WTC11 (cell line): ENCODE measurements at regions not wholly inside any gene's neighbourhood (a gene's known extent, or its start where the extent isn't known, plus 50 kb on each side); places are given as distances from the start of the nearest gene placed in this dataset.

ENCODE experiments used
- ATAC-seq: fragments of 200-7000 bp; cut with Tn5 transposase; 2 replicates; pipeline ENCODE4 v1.10.0; 2021; ENCODE audit warnings: mild to moderate bottlenecking, moderate library complexity
- CTCF ChIA-PET: fragments of 300-600 bp; sonication (Branson Sonifier 250); formaldehyde crosslinking; loops from one replicate; lab custom pipeline; 2021; ENCODE audit warnings: antibody characterized with exemption; lab: Charles Lee
- POLR2A ChIA-PET: fragments of 350-600 bp; sonication (Branson Sonifier 250); formaldehyde crosslinking; loops from one replicate; lab custom pipeline; 2021; ENCODE audit warnings: antibody characterized with exemption; lab: Charles Lee
- DNase-seq: peaks from one replicate; pipeline ENCODE4 v3.0.0; 2021; ENCODE audit warnings: low spot score
- H3K27ac Mint-ChIP-seq: 2 replicates; pipeline ENCODE4 v1.8.0; 2021; ENCODE audit warnings: mixed read lengths
- H3K27me3 Mint-ChIP-seq: 2 replicates; pipeline ENCODE4 v1.8.0; 2021; ENCODE audit warnings: low read depth, mild to moderate bottlenecking, moderate library complexity, mixed read lengths
- H3K36me3 Mint-ChIP-seq: 2 replicates; pipeline ENCODE4 v1.8.0; 2021; ENCODE audit warnings: mixed read lengths
- H3K4me1 Mint-ChIP-seq: 2 replicates; pipeline ENCODE4 v1.8.0; 2022; ENCODE audit warnings: mixed read lengths
- H3K4me3 Mint-ChIP-seq: 2 replicates; pipeline ENCODE4 v1.8.0; 2021; ENCODE audit warnings: mild to moderate bottlenecking, moderate library complexity, mixed read lengths
- H3K9me3 Mint-ChIP-seq: 2 replicates; pipeline ENCODE4 v1.8.0; 2021; ENCODE audit warnings: mixed read lengths
- ATF1 ChIP-seq: sonication (generic); formaldehyde crosslinking; IDR thresholded peaks from 2 replicates; pipeline ENCODE4 v1.8.1; 2023; ENCODE audit warnings: mild to moderate bottlenecking, moderate library complexity, missing genetic modification reagents
- ELF4 ChIP-seq: sonication (generic); formaldehyde crosslinking; IDR thresholded peaks from 2 replicates; pipeline ENCODE4 v1.8.1; 2022; ENCODE audit warnings: low read depth, mild to moderate bottlenecking, moderate library complexity, missing genetic modification reagents
- ESRRA ChIP-seq: sonication (generic); formaldehyde crosslinking; IDR thresholded peaks from 2 replicates; pipeline ENCODE4 v1.8.1; 2022; ENCODE audit warnings: mild to moderate bottlenecking, missing genetic modification reagents, borderline replicate concordance
- GABPB1 ChIP-seq: sonication (generic); formaldehyde crosslinking; IDR thresholded peaks from 2 replicates; pipeline ENCODE4 v1.8.1; 2023; ENCODE audit warnings: mild to moderate bottlenecking, missing genetic modification reagents
- HMGA2 ChIP-seq: fragments of 250-450 bp; sonication (Bioruptor Pico); IDR thresholded peaks from 2 replicates; pipeline ENCODE4 v1.4.0; 2021; ENCODE audit warnings: mild to moderate bottlenecking, moderate library complexity
- IRF2 ChIP-seq: sonication (generic); formaldehyde crosslinking; IDR thresholded peaks from 2 replicates; pipeline ENCODE4 v1.8.0; 2022; ENCODE audit warnings: low read depth, missing genetic modification reagents, borderline replicate concordance
- JUN ChIP-seq: sonication (generic); formaldehyde crosslinking; IDR thresholded peaks from 2 replicates; pipeline ENCODE4 v1.8.0; 2023; ENCODE audit warnings: mild to moderate bottlenecking, missing genetic modification reagents
- KAT7 ChIP-seq: sonication (generic); formaldehyde crosslinking; IDR thresholded peaks from 2 replicates; pipeline ENCODE4 v1.8.1; 2023; ENCODE audit warnings: missing genetic modification reagents, mild to moderate bottlenecking, borderline replicate concordance
- NFE2L1 ChIP-seq: sonication (generic); formaldehyde crosslinking; IDR thresholded peaks from 2 replicates; pipeline ENCODE4 v1.8.1; 2023; ENCODE audit warnings: missing genetic modification reagents
- NR3C1 ChIP-seq: sonication (generic); formaldehyde crosslinking; conservative IDR thresholded peaks from 2 replicates; pipeline ENCODE4 v1.8.1; 2023; ENCODE audit warnings: low read depth, mild to moderate bottlenecking, missing genetic modification reagents
- OVOL2 ChIP-seq: fragments of 250-450 bp; sonication (Bioruptor Pico); IDR thresholded peaks from 2 replicates; pipeline ENCODE4 v1.9.0; 2021; ENCODE audit warnings: mild to moderate bottlenecking, borderline replicate concordance
- RORB ChIP-seq: fragments of 250-450 bp; sonication (Bioruptor Pico); IDR thresholded peaks from 2 replicates; pipeline ENCODE4 v1.9.0; 2021; ENCODE audit warnings: mild to moderate bottlenecking
- SMAD4 ChIP-seq: sonication (generic); formaldehyde crosslinking; IDR thresholded peaks from 2 replicates; pipeline ENCODE4 v1.8.0; 2022; ENCODE audit warnings: mild to moderate bottlenecking, missing genetic modification reagents
- SOX15 ChIP-seq: fragments of 250-450 bp; sonication (Bioruptor Pico); IDR thresholded peaks from 2 replicates; pipeline ENCODE4 v1.9.0; 2021; ENCODE audit warnings: mild to moderate bottlenecking
- SP1 ChIP-seq: sonication (generic); formaldehyde crosslinking; conservative IDR thresholded peaks from 2 replicates; pipeline ENCODE4 v1.8.1; 2022; ENCODE audit warnings: missing genetic modification reagents
- TEAD4 ChIP-seq: sonication (generic); formaldehyde crosslinking; IDR thresholded peaks from 2 replicates; pipeline ENCODE4 v1.8.0; 2022; ENCODE audit warnings: mild to moderate bottlenecking, missing genetic modification reagents
- ZMAT4 ChIP-seq: fragments of 250-450 bp; sonication (Bioruptor Pico); IDR thresholded peaks from 2 replicates; pipeline ENCODE4 v1.9.0; 2021; ENCODE audit warnings: mild to moderate bottlenecking
- ZNF532 ChIP-seq: fragments of 250-450 bp; sonication (Bioruptor Pico); IDR thresholded peaks from 2 replicates; pipeline ENCODE4 v1.9.0; 2021; ENCODE audit warnings: mild to moderate bottlenecking, borderline replicate concordance
- ZSCAN18 ChIP-seq: fragments of 250-450 bp; sonication (Bioruptor Pico); IDR thresholded peaks from 2 replicates; pipeline ENCODE4 v2.1.2; 2022; ENCODE audit warnings: mild to moderate bottlenecking, moderate library complexity
- TF ChIP-seq, protein P1 (sequence below): fragments of 200-600 bp; IDR thresholded peaks from 2 replicates; pipeline ENCODE4 v1.8.0; 2022; ENCODE audit warnings: antibody characterized with exemption
- TF ChIP-seq, protein P2 (sequence below): sonication (generic); formaldehyde crosslinking; IDR thresholded peaks from 2 replicates; pipeline ENCODE4 v1.8.0; 2023; ENCODE audit warnings: missing genetic modification reagents, mild to moderate bottlenecking, borderline replicate concordance
- TF ChIP-seq, protein P3 (sequence below): sonication (generic); formaldehyde crosslinking; IDR thresholded peaks from 2 replicates; pipeline ENCODE4 v1.8.1; 2022; ENCODE audit warnings: low read depth, mild to moderate bottlenecking, moderate library complexity, missing genetic modification reagents, borderline replicate concordance

DNA sequence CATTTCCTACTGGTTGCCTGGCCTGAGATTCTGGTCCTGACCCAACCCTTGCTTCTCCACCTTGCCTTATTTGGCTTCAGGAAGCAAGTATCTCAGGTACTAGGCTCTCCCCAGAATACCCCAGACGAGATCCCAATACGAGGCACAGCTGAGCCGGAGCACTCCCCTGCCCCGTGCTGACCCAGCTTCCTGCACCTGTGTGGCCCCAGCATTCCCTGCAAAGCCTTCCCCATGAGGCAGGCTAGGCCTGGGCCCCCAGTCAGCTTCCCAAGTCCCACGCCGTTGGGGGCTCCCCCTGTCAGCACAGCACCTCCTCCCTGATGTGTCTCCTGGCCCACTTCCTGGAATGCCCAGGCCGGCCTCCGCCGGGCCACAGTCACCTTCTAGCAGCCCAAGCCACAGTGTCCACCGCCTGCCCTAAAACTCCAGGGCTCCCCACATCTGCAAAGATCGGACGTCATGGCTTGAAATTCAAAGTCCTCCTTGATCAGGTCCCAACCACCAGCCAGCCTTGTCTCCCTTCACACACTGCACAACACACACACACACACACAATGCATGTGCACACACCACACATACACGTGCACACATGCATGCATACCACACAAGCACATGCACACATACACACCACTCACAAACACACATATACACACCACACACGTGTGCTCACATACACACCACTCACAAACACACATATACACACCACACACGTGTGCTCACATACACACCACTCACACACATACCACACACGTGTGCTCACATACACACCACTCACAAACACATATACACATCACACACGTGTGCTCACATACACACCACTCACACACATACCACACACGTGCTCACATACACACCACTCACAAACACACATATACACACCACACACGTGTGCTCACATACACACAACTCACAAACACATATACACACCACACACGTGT lies 78.9 kb upstream of the FOXK1 start:
- ATAC-seq: peak; percentile 81
- Mint-ChIP-seq H3K4me1 (peaks cover 4% of the 10 kb centered on the region), H3K27me3 (peaks cover 4% of the 10 kb centered on the region; the same call in 1 of the 2 replicates), H3K4me3 (no peak overlapping the region), H3K27ac (no peak overlapping the region), H3K9me3 (no peaks in the 10 kb centered on the region), H3K36me3 (no peaks in the 10 kb centered on the region)
- ChIA-PET CTCF (no interaction called here), POLR2A (no interaction called here)
- no peak for DNase-seq
- TF ChIP-seq ZSCAN18 (CRISPR knock-in tag) (no peak), SMAD4 (CRISPR knock-in tag) (no peak), NFE2L1 (CRISPR knock-in tag) (no peak), GABPB1 (no peak), IRF2 (CRISPR knock-in tag) (no peak), JUN (CRISPR knock-in tag) (no peak), NR3C1 (CRISPR knock-in tag) (no peak), ZMAT4 (CRISPR knock-in tag) (no peak), ESRRA (CRISPR knock-in tag) (no peak), RORB (no peak), SOX15 (CRISPR knock-in tag) (no peak)
- TF ChIP-seq, protein P1, sequence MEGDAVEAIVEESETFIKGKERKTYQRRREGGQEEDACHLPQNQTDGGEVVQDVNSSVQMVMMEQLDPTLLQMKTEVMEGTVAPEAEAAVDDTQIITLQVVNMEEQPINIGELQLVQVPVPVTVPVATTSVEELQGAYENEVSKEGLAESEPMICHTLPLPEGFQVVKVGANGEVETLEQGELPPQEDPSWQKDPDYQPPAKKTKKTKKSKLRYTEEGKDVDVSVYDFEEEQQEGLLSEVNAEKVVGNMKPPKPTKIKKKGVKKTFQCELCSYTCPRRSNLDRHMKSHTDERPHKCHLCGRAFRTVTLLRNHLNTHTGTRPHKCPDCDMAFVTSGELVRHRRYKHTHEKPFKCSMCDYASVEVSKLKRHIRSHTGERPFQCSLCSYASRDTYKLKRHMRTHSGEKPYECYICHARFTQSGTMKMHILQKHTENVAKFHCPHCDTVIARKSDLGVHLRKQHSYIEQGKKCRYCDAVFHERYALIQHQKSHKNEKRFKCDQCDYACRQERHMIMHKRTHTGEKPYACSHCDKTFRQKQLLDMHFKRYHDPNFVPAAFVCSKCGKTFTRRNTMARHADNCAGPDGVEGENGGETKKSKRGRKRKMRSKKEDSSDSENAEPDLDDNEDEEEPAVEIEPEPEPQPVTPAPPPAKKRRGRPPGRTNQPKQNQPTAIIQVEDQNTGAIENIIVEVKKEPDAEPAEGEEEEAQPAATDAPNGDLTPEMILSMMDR: no peak
- TF ChIP-seq, protein P2, sequence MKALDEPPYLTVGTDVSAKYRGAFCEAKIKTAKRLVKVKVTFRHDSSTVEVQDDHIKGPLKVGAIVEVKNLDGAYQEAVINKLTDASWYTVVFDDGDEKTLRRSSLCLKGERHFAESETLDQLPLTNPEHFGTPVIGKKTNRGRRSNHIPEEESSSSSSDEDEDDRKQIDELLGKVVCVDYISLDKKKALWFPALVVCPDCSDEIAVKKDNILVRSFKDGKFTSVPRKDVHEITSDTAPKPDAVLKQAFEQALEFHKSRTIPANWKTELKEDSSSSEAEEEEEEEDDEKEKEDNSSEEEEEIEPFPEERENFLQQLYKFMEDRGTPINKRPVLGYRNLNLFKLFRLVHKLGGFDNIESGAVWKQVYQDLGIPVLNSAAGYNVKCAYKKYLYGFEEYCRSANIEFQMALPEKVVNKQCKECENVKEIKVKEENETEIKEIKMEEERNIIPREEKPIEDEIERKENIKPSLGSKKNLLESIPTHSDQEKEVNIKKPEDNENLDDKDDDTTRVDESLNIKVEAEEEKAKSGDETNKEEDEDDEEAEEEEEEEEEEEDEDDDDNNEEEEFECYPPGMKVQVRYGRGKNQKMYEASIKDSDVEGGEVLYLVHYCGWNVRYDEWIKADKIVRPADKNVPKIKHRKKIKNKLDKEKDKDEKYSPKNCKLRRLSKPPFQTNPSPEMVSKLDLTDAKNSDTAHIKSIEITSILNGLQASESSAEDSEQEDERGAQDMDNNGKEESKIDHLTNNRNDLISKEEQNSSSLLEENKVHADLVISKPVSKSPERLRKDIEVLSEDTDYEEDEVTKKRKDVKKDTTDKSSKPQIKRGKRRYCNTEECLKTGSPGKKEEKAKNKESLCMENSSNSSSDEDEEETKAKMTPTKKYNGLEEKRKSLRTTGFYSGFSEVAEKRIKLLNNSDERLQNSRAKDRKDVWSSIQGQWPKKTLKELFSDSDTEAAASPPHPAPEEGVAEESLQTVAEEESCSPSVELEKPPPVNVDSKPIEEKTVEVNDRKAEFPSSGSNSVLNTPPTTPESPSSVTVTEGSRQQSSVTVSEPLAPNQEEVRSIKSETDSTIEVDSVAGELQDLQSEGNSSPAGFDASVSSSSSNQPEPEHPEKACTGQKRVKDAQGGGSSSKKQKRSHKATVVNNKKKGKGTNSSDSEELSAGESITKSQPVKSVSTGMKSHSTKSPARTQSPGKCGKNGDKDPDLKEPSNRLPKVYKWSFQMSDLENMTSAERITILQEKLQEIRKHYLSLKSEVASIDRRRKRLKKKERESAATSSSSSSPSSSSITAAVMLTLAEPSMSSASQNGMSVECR (CRISPR knock-in tag): no peak

- H3K27me3 Mint-ChIP-seq: peaks cover 4% of the 10 kb centered on the region; the same call in 1 of the 2 replicates
- ATAC-seq (no peak), DNase-seq (no peak)
- H3K27ac Mint-ChIP-seq: no peak overlapping the region
- CTCF ChIA-PET: no interaction called here
- no peaks in the 10 kb centered on the region for H3K9me3 Mint-ChIP-seq
- no peaks in the 10 kb centered on the region for H3K36me3 Mint-ChIP-seq
- H3K4me1 Mint-ChIP-seq: peaks cover 4% of the 10 kb centered on the region
- POLR2A ChIA-PET: no interaction called here
- H3K4me3 Mint-ChIP-seq: no peak overlapping the region
- TF ChIP-seq ESRRA (CRISPR knock-in tag) (no peak), ZNF532 (CRISPR knock-in tag) (no peak), HMGA2 (no peak), OVOL2 (no peak), ATF1 (no peak), ELF4 (CRISPR knock-in tag) (no peak), KAT7 (CRISPR knock-in tag) (no peak), SP1 (CRISPR knock-in tag) (no peak), TEAD4 (no peak)
- TF ChIP-seq, protein P3, sequence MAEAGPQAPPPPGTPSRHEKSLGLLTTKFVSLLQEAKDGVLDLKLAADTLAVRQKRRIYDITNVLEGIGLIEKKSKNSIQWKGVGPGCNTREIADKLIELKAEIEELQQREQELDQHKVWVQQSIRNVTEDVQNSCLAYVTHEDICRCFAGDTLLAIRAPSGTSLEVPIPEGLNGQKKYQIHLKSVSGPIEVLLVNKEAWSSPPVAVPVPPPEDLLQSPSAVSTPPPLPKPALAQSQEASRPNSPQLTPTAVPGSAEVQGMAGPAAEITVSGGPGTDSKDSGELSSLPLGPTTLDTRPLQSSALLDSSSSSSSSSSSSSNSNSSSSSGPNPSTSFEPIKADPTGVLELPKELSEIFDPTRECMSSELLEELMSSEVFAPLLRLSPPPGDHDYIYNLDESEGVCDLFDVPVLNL (CRISPR knock-in tag): no peak
Observed at GRCh38 chr7:4603843-4604231, 78.3 kb upstream of the FOXK1 start.
